ENCODE measurements at regions not wholly inside any gene's neighbourhood (a gene's known extent, or its start where the extent isn't known, plus 50 kb on each side); places are given as distances from the start of the nearest gene placed in this dataset.
"Not testable (repeated sequence)": the region's sequence is repeated elsewhere in the genome, so short reads cannot be mapped to it uniquely, and the experiment has no call there.

DNA sequence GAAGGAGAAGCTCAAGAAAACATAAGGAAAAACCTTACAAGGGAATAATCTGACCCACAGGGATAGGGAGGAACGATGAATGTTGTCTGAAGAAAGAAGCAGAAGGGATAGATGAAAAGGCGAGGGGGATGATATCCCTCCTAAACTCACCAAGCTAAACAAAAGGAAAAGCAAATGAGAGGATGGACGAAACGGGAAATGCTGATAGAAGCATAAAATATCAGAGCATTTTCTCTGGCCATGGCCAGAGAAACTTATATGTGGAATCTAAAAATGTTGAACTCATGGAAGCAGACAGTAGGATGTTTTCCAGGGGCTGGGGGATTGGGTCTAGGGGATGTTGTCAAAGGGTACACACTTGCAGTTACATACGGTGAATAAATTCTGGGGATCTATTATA lies 148.4 kb upstream of the FOXQ1 start:
- TF ChIP-seq, protein P1, sequence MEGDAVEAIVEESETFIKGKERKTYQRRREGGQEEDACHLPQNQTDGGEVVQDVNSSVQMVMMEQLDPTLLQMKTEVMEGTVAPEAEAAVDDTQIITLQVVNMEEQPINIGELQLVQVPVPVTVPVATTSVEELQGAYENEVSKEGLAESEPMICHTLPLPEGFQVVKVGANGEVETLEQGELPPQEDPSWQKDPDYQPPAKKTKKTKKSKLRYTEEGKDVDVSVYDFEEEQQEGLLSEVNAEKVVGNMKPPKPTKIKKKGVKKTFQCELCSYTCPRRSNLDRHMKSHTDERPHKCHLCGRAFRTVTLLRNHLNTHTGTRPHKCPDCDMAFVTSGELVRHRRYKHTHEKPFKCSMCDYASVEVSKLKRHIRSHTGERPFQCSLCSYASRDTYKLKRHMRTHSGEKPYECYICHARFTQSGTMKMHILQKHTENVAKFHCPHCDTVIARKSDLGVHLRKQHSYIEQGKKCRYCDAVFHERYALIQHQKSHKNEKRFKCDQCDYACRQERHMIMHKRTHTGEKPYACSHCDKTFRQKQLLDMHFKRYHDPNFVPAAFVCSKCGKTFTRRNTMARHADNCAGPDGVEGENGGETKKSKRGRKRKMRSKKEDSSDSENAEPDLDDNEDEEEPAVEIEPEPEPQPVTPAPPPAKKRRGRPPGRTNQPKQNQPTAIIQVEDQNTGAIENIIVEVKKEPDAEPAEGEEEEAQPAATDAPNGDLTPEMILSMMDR (IDR thresholded peaks at IDR 0.05; ENCODE audit: low read depth, low read length): no peak
- no peak for TF ChIP-seq EZH2phosphoT487 (IDR thresholded peaks at IDR 0.05; ENCODE audit: low read depth)
- Histone ChIP-seq H3K79me2 (ENCODE audit: low read length) (no peaks in the 10 kb centered on the region), H3K9me3 (ENCODE audit: insufficient read depth, low read length) (no peaks in the 10 kb centered on the region), H3K27ac (ENCODE audit: low read length) (no peak overlapping the region), H3K4me2 (ENCODE audit: low read length) (no peak overlapping the region), H3K27me3 (ENCODE audit: low read depth, low read length) (peaks cover 3% of the 10 kb centered on the region; the same call in 1 of the 2 replicates), H2AFZ (ENCODE audit: low read depth, low read length) (no peak overlapping the region), H3K36me3 (replicated peaks; ENCODE audit: low read depth, low read length) (no peaks in the 10 kb centered on the region), H4K20me1 (ENCODE audit: insufficient read depth, low read length) (no peaks in the 10 kb centered on the region), H3K4me1 (ENCODE audit: low read length) (no peaks in the 10 kb centered on the region), H3K4me3 (ENCODE audit: low read length) (no peak overlapping the region), H3K9ac (ENCODE audit: low read length) (no peak overlapping the region)

DNA sequence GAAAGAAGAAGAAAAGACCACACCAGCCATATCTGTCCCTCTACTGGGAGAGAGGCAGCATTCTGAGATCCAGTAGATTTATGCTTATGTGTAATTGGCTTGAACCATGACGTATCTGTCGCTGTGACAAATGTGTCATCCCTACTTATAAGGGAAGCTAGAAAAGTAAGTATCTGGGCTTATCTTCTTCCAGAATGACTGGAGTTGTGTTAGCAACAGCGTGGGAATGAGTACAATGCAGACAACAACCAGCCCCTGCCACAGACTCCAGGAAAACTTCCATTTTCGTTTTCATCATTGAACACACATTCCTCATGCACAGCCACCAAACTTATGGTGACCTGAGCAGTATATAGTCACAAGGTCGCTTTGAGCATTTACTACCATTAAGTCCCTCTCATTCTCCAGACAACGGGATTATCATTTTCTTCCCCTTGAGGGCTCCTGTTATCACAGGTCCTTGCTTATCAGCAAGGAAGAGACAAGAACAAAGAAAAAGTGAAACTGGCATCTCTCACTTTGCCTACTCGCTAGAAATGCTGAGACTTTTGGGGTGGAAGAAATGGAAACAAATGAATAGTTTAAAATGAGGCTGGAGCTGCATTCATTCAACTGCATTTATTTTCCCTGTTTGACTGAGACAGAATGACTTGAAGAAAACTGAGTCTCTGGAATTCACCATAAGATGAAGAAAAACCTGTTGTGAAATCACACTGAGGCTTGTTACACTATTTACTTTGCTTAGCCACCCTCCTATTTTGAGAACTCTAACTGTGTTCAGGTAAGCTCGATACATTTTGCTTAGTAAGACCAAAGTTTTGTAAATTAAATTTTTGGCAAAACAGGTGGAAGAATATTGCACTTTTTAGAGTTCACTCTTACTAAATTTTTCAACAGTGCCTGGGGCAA lies 149.3 kb upstream of the FOXQ1 start:
- no peak overlapping the region for H3K9ac ChIP-seq (ENCODE audit: low read length)
- H3K4me3 ChIP-seq (ENCODE audit: low read length): no peak overlapping the region
- H3K27me3 ChIP-seq (ENCODE audit: low read depth, low read length): peaks cover 3% of the 10 kb centered on the region; the same call in 1 of the 2 replicates
- no peak overlapping the region for H3K27ac ChIP-seq (ENCODE audit: low read length)
- H3K4me2 ChIP-seq (ENCODE audit: low read length): no peak overlapping the region
- H2AFZ ChIP-seq (ENCODE audit: low read depth, low read length): no peak overlapping the region
- TF ChIP-seq, protein P1 (IDR thresholded peaks at IDR 0.05; ENCODE audit: low read depth, low read length): no peak
- no peak for TF ChIP-seq EZH2phosphoT487 (IDR thresholded peaks at IDR 0.05; ENCODE audit: low read depth)
- no peaks in the 10 kb centered on the region for H3K4me1 ChIP-seq (ENCODE audit: low read length)
- no peaks in the 10 kb centered on the region for H4K20me1 ChIP-seq (ENCODE audit: insufficient read depth, low read length)
- H3K79me2 ChIP-seq (ENCODE audit: low read length): no peaks in the 10 kb centered on the region
- no peaks in the 10 kb centered on the region for H3K9me3 ChIP-seq (ENCODE audit: insufficient read depth, low read length)
- no peaks in the 10 kb centered on the region for H3K36me3 ChIP-seq (replicated peaks; ENCODE audit: low read depth, low read length)

DNA sequence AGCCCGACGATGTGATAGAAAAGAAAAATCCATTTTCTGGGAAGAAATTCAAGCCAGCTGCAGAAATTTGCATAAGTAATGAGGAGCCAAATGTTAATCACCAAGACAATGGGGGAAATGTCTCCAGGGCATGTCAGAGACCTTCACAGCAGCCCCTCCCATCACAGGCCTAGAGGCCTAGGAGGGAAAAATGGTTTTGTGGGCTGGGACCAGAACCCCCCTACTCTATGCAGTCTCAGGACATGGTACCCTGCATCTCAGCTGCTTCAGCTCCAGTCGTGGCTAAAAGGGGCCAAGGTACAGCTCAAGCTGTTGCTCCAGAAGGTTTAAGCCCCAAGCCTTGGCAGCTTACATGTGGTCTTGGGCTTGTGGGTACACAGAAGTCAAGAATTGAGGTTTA lies 155.5 kb upstream of the FOXQ1 start:
- H4K20me1 ChIP-seq (ENCODE audit: insufficient read depth, low read length); H3K4me3 ChIP-seq (ENCODE audit: low read length); H2AFZ ChIP-seq (ENCODE audit: low read depth, low read length); H3K27ac ChIP-seq (ENCODE audit: low read length); H3K27me3 ChIP-seq (ENCODE audit: low read depth, low read length); H3K36me3 ChIP-seq (replicated peaks; ENCODE audit: low read depth, low read length); H3K4me1 ChIP-seq (ENCODE audit: low read length); H3K79me2 ChIP-seq (ENCODE audit: low read length); H3K9ac ChIP-seq (ENCODE audit: low read length); H3K9me3 ChIP-seq (ENCODE audit: insufficient read depth, low read length); H3K4me2 ChIP-seq (ENCODE audit: low read length): not testable (repeated sequence)

DNA sequence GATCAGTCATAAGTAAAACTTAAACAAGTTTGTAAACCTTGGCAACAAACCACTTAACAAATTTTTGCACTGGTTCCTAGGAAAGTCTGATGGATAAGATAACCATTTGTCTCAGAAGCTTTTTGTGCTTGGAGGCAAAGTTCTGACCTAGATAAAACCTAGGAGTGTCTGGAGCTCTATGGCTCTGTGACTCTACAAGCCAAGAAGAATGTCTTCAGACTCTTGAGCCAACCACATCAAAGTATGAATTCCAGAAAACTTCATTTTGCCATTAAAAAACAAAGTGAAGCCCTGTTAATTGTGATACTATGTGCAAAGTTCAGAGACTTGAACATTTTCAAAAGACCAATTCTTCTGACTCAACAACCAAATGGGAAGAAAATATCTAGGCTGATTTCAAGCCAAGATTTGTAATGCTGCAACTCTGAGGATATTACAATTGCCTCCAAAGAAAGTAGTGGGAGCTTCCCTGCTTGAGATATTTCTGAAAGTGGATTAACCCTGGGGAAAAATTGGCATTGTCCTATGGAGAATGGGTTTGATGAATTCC lies 158.1 kb upstream of the FOXQ1 start:
- no peaks in the 10 kb centered on the region for H3K4me1 ChIP-seq (ENCODE audit: low read length)
- no peak overlapping the region for H3K4me3 ChIP-seq (ENCODE audit: low read length)
- no peaks in the 10 kb centered on the region for H3K27me3 ChIP-seq (ENCODE audit: low read depth, low read length)
- TF ChIP-seq, protein P1 (IDR thresholded peaks at IDR 0.05; ENCODE audit: low read depth, low read length): no peak
- TF ChIP-seq EZH2phosphoT487 (IDR thresholded peaks at IDR 0.05; ENCODE audit: low read depth): no peak
- no peaks in the 10 kb centered on the region for H3K79me2 ChIP-seq (ENCODE audit: low read length)
- no peak overlapping the region for H2AFZ ChIP-seq (ENCODE audit: low read depth, low read length)
- no peaks in the 10 kb centered on the region for H4K20me1 ChIP-seq (ENCODE audit: insufficient read depth, low read length)
- H3K36me3 ChIP-seq (replicated peaks; ENCODE audit: low read depth, low read length): no peaks in the 10 kb centered on the region
- H3K4me2 ChIP-seq (ENCODE audit: low read length): no peak overlapping the region
- H3K27ac ChIP-seq (ENCODE audit: low read length): no peak overlapping the region
- no peak overlapping the region for H3K9ac ChIP-seq (ENCODE audit: low read length)
- H3K9me3 ChIP-seq (ENCODE audit: insufficient read depth, low read length): no peaks in the 10 kb centered on the region
